ENCODE measurements at regions not wholly inside any gene's neighbourhood (a gene's known extent, or its start where the extent isn't known, plus 50 kb on each side); places are given as distances from the start of the nearest gene placed in this dataset.
"Not testable (repeated sequence)": the region's sequence is repeated elsewhere in the genome, so short reads cannot be mapped to it uniquely, and the experiment has no call there.

DNA sequence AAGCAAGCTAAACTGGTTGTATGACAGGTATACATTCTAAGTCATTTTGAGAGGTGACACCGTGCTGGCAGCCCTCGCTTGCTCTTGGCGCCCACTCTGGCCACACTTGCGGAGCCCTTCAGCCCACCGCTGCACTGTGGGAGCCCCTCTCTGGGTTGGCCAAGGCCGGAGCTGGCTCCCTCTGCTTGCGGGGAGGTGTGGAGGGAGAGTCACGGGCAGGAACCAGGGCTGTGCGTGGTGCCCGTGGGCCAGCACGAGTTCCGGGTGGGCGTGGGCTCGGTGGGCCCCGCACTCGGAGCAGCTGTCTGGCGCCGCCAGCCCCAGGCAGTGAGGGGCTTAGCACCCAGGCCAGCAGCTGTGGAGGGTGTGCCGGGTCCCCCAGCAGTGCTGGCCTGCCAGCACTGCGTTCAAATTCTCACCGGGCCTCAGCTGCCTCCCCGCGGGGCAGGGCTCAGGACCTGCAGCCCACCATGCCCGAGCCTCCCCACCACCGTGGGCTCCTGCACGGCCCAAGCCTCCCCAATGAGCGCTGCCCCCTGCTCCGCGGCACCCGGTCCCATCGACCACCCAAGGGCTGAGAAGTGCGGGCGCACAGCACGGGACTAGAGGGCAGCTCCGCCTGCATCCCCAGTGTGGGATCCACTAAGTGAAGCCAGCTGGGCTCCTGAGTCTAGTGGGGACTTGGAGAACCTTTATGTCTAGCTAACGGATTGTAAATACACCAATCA is 269.0 kb upstream of the MKLN1 start:
- DNase-seq = not testable (repeated sequence)

DNA sequence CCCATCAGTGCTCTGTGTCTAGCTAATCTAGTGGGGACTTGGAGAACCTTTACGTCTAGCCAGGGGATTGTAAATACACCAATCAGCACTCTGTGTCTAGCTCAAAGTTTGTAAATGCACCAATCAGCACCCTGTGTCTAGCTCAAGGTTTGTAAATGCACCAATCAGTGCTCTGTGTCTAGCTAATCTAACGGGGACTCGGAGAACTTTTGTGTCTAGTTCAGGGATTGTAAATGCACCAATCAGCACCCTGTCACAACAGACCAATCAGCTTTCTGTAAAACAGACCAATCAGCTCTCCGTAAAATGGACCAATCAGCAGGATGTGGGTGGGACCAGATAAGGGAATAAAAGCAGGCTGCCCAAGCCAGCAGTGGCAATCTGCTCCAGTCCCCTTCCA is 268.3 kb upstream of the MKLN1 start:
- DNase-seq = not testable (repeated sequence)

DNA sequence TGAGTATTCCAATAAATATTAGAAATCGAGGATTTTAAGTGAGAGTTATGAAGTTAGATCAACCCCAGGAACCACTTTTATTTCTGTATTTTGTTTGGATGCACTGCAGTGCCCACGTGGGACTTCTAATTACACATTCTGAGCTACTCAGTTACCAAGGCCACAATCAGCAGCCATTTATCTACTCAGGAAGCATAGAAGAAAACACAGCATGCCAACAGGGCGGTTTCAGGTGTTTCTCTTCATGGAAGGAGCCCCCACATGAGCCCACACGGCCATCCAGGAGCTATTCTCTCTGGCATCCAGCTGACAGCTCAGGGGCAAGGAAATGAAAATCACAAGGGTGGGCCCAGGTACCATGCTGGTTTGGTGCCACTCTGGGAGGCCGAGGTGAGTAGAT is 266.5 kb upstream of the MKLN1 start:
- no peak for DNase-seq

DNA sequence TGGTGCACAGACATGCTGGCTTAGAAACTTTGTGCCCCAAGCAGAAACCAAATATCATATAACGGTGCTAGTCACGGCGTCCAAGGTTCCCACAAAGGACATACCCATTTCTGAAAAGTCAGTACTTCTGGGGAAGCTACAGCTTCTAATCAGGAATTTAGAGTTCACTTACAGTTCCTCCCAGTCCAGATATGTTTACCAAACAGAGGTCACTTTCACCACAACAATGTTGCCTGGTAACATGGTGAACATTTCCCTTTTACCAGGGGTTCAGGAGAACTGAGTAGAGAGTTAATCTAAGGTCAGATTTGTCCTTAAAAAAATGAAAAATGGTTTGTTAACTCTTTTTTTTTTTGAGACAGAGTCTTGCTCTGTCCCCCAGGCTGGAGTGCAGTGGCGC is 265.9 kb upstream of the MKLN1 start:
- no peak for DNase-seq

DNA sequence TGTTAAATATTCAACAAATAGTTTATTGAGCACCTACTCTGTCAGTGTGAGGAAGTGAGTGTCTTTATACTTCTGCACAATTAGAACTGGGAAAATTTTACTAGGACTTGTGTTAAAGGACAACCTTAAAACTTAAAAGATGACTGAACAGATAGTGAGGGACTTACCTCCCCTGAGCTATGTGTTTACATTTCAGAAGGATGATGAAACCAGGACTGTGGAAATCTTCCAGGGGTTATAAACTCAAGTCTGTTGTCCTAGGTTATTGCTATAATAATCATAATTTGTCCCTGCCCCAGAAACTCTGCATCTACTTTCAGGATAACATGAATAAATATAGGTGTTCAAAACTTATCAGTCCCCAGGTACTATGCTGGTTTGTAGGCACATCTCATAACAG is 261.0 kb upstream of the MKLN1 start:
- peak; percentile 50 for DNase-seq

DNA sequence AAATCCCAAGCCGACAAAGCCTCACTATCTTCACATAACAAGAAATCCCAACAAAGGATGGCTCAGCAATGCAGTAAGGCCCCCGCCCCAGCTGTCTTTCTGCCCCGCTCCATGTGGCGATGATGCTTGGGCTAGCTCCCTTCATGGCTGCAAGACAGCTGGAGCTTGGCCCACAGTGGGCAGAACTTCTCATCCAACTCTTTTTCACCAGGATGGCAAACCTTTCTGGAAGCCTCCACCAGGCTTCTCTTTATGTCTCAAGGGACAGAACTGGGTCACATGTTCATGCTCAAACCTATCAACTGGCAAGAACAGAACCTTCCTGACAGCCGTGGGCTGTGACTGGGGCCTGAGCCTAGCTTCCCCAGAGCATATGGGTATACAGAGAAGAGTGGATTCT is 260.5 kb upstream of the MKLN1 start:
- no peak for DNase-seq

DNA sequence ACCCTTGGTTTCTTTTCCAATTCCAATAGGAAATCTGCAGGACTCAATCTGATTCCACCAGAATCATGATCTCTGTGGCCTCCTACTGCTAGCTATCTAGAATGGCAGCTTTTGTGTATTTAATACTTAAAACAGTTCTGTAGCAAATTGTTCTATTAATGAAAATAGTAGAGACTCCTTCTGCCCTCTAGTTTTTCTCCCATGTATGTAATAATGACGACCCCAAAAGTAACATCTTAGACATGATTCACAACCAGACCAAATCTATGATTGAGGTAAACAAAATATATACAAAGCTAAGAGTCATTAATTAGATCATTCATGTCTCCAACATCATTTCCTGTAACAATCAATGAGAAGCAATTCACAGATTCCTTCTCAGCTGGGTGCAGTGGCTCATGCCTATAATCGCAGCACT is 259.1 kb upstream of the MKLN1 start:
- peak; percentile 45 for DNase-seq

DNA sequence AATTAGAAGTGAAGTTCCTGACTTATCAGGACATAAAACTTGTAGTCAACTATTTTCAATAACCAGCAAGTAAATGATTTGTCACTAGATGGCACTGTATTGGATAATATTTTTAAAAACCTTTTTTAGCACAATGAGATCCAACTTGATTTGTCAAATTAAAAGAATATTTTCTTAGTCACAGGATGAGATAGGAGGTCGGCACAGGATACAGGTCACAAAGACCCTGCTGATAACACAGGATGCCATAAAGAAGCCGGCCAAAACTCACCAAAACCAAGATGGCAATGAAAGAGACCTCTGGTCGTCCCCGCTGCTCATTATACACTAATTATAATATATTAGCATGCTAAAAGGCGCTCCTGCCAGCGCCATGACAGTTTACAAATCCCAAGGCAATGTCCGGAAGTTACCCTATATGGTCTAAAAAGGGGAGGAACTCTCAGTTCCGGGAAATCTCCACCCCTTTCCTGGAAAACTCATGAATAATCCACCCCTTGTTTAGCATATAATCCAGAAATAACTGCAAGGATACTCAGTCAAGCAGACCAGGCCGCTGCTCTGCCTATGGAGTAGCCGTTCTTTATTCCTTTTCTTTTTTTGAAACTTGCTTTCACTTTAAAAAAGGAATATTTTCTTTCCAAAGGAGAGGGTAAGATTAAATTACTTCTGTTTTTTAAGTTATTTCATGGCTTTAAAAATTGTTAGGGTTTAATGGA is 255.7 kb upstream of the MKLN1 start:
- peak; percentile 56 for DNase-seq

DNA sequence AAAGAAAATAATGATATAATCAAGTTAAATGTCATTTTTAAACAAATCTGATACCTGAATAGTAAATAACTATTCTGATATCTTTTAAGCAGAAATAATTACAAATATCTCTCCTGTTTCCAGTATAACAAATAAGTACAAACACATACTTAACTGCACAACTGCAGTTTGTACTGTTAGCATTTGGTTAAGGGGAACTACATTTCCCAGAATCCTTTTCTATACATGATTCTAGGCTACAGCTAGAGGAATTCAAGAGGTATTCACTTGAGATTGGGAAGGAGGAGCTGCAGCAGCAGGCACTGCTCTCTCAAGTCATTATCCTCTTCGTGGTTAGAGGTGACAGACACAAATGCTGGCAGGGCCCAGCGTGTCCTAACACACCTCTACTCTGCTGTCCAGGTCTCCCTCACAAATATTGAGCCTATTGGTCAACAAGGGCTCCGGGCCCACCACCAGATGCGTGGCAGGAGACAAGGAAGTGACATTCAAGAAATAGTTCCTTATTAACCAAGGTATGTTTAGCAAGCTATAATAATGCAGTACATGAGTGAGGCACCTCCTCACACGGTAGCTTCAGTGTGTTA is 255.1 kb upstream of the MKLN1 start:
- peak; percentile 47 for DNase-seq

DNA sequence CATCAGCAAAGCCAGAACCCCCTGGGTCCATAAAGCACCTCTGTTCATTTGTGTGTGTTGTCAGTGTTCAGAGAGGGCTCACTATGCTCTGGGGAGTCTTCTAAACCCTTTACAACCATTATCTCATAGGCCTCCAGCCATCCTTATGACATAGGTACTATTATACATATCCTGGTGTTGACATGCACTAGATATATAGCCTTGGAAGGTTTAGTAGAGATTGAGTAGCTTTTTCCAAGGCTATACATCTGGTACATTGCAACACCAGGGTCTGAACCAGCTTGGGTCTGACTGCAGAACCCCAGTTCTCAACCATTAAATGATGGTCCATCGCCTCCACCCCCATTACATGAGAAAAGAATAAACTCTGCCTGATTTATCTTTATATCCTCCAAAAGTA is 253.6 kb upstream of the MKLN1 start:
- DNase-seq = no peak

DNA sequence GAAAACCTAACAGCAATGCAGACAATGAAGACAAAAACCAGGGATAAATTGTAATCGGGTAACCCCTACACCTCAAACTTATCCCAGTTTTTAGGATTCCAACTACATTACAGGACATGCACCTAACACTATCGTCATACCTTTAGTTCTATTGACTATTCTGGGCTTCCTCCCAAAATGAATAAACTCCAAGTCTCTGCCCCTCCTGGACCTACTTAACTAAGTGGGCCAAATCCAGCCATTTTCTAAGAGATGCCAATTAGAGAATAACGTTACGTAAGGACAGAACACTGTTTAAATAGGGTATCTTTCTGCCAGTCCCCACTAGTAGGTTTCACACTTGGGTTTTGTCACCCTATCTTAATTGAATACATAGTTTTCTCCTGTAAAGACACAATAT is 253.1 kb upstream of the MKLN1 start:
- DNase-seq = no peak

DNA sequence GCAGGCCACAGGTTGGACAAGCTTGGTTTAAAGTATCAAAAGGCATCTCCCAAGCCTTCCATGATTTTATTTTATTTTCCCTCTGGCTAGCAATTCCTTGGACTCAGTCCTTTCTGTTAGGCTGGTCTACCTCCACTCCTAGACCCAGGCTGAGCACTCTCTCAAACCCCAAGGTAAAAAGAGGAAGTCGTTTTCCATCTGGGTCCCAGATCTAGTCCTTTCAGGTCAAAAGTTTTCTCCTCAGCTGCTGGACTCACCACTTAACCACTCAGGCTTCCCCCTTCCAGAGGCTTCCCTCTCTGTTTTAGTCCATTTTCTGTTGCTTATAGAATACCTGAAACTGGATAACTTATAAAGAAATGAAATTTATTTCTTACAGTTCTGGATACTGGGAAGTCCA is 252.3 kb upstream of the MKLN1 start:
- no peak for DNase-seq

DNA sequence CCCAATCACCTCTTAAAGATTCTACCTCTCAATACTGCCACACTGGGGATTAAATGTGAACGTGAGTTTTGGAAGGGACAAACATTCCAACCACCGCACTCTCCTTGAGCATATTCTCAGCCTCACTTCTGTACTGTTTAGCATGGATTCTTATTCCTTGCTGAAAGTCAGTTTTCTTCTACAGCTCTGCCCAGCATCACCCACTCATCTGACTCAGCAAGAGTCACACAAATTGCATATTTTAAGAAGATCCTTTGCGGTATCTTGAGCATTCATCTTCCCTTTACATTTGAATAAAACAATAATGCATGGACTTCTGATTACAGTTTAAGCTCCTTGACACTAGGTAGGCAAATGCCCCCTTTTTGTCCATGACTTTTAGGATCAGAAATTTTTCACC is 251.6 kb upstream of the MKLN1 start:
- DNase-seq = peak; percentile 72

DNA sequence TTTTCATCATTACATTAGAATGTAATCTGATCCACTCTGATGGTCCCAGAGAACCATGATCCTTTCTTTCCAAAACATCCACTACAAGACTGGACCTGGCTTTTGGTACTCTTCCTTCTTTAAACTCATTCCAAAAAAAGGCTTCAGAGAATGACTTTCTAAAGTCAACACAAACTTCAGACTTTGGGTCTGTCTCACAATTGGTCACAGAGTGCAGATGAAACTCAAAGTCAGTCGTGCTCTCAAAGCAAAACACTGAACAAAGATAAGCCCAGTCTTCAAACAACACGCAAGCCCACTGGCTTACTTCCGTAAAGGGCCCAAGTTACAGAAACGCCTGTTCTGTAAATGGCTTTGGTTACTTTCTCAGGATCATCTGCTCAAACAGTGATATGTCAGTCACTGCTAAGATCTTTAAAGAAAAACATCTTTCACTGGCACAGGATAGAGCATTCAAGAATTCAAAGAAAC is 250.9 kb upstream of the MKLN1 start:
- no peak for DNase-seq

DNA sequence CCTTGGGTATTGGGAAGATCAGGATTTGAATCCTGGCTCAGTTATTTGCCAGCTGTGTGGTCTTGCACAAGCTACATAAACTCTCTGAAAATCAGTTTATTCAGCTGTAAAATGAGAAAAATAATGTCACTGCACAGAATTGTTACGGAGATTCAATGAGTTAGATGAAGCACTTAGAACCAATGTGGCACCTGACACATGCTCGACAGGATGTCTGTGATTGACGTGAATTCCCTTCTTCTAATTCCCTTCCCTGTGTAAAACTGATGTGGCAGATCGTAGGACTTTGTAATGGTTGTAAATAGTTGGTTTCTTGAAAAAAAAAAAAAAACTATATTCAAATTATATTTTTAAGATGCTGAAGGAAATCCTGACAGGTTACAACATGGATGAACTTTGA is 249.9 kb upstream of the MKLN1 start:
- no peak for DNase-seq

DNA sequence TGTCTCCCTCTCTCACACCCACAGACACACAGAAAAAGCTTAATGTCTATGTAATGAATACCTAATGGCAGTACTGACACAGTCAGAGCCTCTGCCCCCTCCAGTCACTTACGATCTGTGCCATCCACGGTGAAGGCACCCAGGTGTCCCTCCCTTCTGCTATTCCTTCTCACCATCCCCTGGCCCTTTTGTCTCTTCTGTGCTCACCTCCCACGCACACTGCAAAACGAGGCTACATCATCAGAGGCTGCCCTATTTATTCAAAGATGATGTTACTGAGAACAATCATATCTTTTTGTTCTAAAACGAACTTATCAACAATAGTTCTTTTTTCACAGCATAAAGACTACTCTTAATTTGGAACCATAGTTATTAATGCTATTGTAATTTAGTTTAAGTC is 246.9 kb upstream of the MKLN1 start:
- no peak for DNase-seq

DNA sequence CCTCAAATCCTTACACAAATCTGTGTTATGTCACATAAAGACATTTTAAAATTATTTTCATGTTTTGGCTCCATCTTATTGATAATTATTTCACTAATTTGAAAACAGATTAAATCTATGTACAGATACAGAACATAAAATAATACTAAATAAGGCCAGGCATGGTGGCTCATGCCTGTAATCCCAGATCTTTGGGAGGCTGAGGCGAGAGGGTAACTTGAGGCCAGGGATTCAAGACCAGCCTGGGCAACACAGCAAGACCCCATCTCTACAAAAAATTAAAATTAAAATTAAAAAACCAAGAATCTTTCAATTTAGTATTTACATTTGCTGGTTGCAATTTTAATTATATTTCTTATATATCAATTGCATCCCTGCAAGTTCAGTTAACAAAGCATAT is 246.4 kb upstream of the MKLN1 start:
- no peak for DNase-seq

DNA sequence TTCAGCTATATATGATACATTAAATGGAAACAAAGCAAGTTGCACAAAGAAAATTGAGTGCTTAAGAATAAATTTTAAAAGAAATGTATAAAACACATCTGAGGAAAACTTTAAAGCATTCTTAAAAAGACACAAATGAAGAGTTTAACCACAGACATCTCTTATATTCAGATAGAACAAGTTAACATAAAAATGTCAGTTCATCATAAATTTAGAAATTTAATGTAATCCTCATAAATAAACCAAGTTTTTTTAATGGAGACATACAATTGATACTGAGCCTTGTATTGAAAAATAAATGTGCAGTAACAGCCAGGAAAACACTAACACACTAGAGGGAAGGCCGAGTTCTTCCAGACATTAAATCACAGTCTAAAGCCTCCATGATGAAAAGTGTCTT is 243.9 kb upstream of the MKLN1 start:
- DNase-seq = no peak

DNA sequence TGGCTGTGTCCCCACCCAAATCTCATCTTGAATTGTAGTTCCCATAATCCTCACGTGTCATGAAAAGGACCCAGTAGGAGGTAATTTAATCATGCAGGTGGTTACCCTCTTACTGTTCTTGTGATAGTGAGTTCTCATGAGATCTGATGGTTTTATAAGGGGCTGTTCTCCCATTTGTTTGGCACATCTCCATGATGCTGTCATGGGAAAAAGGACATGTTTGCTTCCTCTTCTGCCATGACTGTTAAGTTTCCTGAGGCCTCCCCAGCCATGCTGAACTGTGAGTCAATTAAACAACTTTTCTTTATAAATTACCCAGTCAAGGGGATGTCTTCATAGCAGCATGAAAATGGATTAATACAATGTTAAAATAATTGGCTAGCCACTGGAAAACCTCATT is 243.3 kb upstream of the MKLN1 start:
- DNase-seq = not testable (repeated sequence)

DNA sequence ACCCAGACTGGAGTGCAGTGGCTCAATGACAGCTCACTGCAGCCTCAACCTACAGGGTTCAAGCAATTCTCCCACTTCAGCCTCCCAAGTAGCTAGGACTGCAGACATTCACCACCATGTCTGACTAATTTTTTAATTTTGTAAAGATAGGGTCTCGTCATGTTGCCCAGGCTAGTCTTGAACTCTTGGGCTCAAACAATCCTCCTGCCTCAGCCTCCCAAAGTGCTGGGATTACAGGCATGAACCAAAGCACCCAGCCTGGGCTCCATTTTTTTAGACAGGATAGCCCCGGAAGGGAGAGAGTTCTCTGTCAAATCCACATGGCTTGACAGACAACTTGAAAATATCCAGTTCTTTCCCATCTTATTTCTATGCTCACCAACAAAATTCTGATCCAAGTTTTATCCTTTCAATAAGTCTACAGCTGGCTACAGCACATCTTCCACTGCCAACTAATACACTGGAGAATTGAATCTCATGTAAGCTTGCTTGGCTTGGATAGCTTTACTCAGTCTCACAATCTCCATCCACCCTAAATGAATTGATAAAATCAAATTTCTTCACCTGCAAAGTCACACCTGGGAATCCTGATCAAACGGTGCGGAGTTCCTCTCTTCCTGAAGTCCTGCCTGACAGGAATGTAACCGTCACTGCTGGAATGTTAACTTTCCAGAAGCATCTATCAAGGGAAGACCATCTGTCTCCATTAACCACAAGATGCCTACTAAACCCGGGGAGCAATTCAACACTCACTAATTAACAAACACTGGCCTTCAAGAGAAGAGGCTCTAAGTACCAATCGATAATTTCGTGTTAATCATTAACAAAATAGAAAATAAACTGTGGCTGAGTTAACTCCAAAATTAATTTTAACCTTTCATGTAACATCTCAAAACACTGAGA is 239.7 kb upstream of the MKLN1 start:
- no peak for DNase-seq

DNA sequence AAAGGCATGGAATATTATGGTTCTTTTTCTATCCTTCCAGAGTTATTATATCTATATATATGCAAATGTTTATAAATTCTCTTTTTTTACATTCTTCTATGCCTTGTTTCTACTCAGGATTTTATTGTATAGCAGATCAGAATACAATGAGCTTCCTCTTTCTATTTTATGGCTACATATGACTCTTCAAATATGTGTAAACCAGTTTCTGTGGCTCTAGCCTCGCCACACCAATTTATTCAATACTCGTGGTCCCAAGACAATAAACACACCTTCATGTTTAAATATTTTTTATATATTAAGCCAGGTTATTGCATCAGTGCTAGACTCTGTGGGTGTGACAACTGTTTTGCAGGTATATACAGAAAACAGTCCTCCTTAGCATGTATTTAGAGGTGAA is 237.5 kb upstream of the MKLN1 start:
- no peak for DNase-seq

DNA sequence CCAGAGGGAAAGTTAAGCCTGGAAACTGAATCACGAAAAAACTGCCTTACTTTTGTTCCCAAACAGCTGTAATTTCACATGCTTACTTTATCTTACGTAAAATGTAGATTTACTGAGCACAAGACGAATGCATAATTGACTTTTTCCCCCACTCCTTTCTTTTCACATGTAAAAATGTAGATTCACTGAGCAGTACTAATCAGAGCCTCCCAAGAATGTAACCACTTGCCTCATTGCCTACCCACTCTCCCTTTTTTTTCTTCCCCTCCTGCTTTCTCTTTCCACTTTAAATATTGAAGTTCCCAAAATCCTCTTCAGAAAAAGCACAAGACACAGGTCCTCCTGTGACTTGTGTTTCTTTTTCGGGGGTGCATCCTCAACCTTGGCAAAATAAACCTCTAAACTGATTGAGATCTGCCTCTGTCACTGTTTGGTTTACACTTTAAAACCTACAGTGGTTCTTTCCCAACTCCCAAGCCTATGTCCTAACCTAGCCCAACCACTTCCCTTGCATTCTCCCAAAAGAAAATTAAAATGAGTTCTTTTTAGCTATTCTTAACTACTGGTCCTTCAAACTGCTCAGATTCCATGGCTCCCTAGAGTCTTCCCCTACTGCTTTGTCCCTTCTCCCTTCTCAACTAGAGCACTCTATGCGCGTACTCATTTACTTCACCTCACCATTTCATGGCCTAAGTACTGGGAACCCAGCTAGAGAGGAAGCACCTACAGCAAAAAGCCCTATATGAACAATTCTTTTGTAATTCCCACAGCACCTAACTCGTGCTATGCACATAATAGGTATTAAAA is 236.6 kb upstream of the MKLN1 start:
- no peak for DNase-seq
